PC-9 (cell line): ENCODE measurements at regions not wholly inside any gene's neighbourhood (a gene's known extent, or its start where the extent isn't known, plus 50 kb on each side); places are given as distances from the start of the nearest gene placed in this dataset.

Experiments
- BruUV-seq: library from RNA; stranded (reverse); fragments of 400-500 nt; replicated peaks from 2 replicates; lab custom pipeline; 2021; lab: Mats Ljungman, UMichigan
- CTCF ChIA-PET: fragments of 300-600 bp; sonication (Branson Sonifier 250); formaldehyde crosslinking; loops from one replicate; lab custom pipeline; 2022; ENCODE audit warnings: antibody characterized with exemption; lab: Charles Lee
- POLR2A ChIA-PET: fragments of 300-600 bp; sonication (Branson Sonifier 250); formaldehyde crosslinking; loops from one replicate; lab custom pipeline; 2022; ENCODE audit warnings: antibody characterized with exemption; ENCODE audit not compliant: unreplicated experiment; lab: Charles Lee
- DNase-seq, 2 experiments: peaks; one replicate each; pipeline versions ENCODE4 v3.0.0 to v3.0.0-alpha.2; 2015 to 2022; ENCODE audit warnings: mixed read lengths in 1 of 2
- H2AFZ ChIP-seq: fragments of 200-600 bp; sonication (generic); 2 replicates; pipeline ENCODE4 v1.8.1; 2017; ENCODE audit warnings: antibody characterized with exemption
- H3F3A ChIP-seq: fragments of 200-600 bp; sonication (generic); 2 replicates; pipeline ENCODE4 v1.8.1; 2017; ENCODE audit warnings: antibody characterized with exemption, mild to moderate bottlenecking, low read depth; ENCODE audit not compliant: insufficient read depth
- H3K27ac ChIP-seq: fragments of 200-600 bp; sonication (generic); 2 replicates; pipeline ENCODE4 v1.6.1; 2016; ENCODE audit warnings: mixed run types
- H3K27me3 ChIP-seq: fragments of 200-600 bp; sonication (generic); 2 replicates; pipeline ENCODE4 v1.6.1; 2016; ENCODE audit warnings: low read depth, mixed run types; ENCODE audit not compliant: insufficient read depth
- H3K36me3 ChIP-seq: fragments of 200-600 bp; sonication (generic); 2 replicates; pipeline ENCODE4 v1.6.1; 2016; ENCODE audit warnings: low read depth, mixed run types
- H3K4me1 ChIP-seq: fragments of 200-600 bp; sonication (generic); replicated peaks from 2 replicates; pipeline ENCODE4 v1.6.1; 2016; ENCODE audit warnings: mixed run types; ENCODE audit not compliant: insufficient read depth
- H3K4me2 ChIP-seq: fragments of 200-600 bp; sonication (generic); 2 replicates; pipeline ENCODE4 v1.6.1; 2017; ENCODE audit warnings: mixed run types
- H3K4me3 ChIP-seq: fragments of 200-600 bp; sonication (generic); 2 replicates; pipeline ENCODE4 v1.6.1; 2016; ENCODE audit warnings: mixed run types
- H3K79me2 ChIP-seq: fragments of 200-600 bp; sonication (generic); 2 replicates; pipeline ENCODE4 v1.6.1; 2017; ENCODE audit warnings: low read depth, mixed run types
- H3K9me2 ChIP-seq: fragments of 200-600 bp; sonication (generic); 2 replicates; pipeline ENCODE4 v1.8.1; 2017; ENCODE audit warnings: mild to moderate bottlenecking; ENCODE audit not compliant: insufficient read depth
- H3K9me3 ChIP-seq: fragments of 200-600 bp; sonication (generic); 2 replicates; pipeline ENCODE4 v1.8.1; 2016; ENCODE audit warnings: low read depth; ENCODE audit not compliant: insufficient read depth
- H4K20me1 ChIP-seq: fragments of 200-600 bp; sonication (generic); 2 replicates; pipeline ENCODE4 v1.8.1; 2017; ENCODE audit not compliant: insufficient read depth
- CTCF ChIP-seq: fragments of 200-600 bp; sonication (generic); conservative IDR thresholded peaks from 2 replicates; pipeline ENCODE4 v1.6.1; 2017; ENCODE audit warnings: mixed run types, antibody characterized with exemption, mild to moderate bottlenecking, moderate library complexity
- EZH2 ChIP-seq: fragments of 200-600 bp; sonication (generic); IDR thresholded peaks from 2 replicates; pipeline ENCODE4 v1.8.0; 2017; ENCODE audit warnings: antibody characterized with exemption, low read depth
- intact Hi-C: fragments of 100-400 bp; cut with micrococcal nuclease; formaldehyde crosslinking; loops from one replicate; pipeline ENCODE4 v1.10.0; 2022; ENCODE audit not compliant: unreplicated experiment

GRCh38 chr20:29123861-29124260 is 2133.6 kb upstream of the DEFB115 start:
- CTCF ChIA-PET, result no interaction called here
- TF ChIP-seq EZH2, result no peak
- no peak for TF ChIP-seq CTCF
- no peaks in the 10 kb centered on the region for H3K79me2 ChIP-seq
- POLR2A ChIA-PET, result no interaction called here
- DNase-seq, result no peak
- H3K36me3 ChIP-seq, result no peaks in the 10 kb centered on the region
- intact Hi-C loops, result no loop called here
- no TSS peak for BruUV-seq
- H3K27ac ChIP-seq, result no peak overlapping the region
- H3K4me2 ChIP-seq, result no peak overlapping the region
- no peaks in the 10 kb centered on the region for H3K9me3 ChIP-seq
- H3K27me3 ChIP-seq, result 0 out of 2 replicates have a peak, but pooled peaks cover 12% of the 10 kb centered on the region
- H3K4me3 ChIP-seq, result no peak overlapping the region
- no peaks in the 10 kb centered on the region for H3F3A ChIP-seq
- no peak overlapping the region for H2AFZ ChIP-seq
- no peaks in the 10 kb centered on the region for H4K20me1 ChIP-seq
- no peaks in the 10 kb centered on the region for H3K4me1 ChIP-seq
- no peaks in the 10 kb centered on the region for H3K9me2 ChIP-seq
